Ishikawa (cell line): ENCODE measurements at regions not wholly inside any gene's neighbourhood (a gene's known extent, or its start where the extent isn't known, plus 50 kb on each side); places are given as distances from the start of the nearest gene placed in this dataset.

Experiments used
- FOXM1 ChIP-seq: IDR thresholded peaks from 2 replicates; pipeline ENCODE4 v1.6.1; 2012; ENCODE audit warnings: low read depth, borderline replicate concordance
- MAX ChIP-seq: IDR thresholded peaks from 2 replicates; pipeline ENCODE4 v1.6.1; 2012
- YY1 ChIP-seq: IDR thresholded peaks from 2 replicates; pipeline ENCODE4 v1.6.1; 2012; ENCODE audit warnings: low read depth

- TF ChIP-seq MAX, result no peak
- TF ChIP-seq FOXM1, result no peak
- TF ChIP-seq YY1, result no peak
Observed at GRCh38 chr5:113807427-113807991, 294.0 kb downstream of the YTHDC2 start.
